Immature natural killer cell (primary cell): ENCODE measurements at regions not wholly inside any gene's neighbourhood (a gene's known extent, or its start where the extent isn't known, plus 50 kb on each side); places are given as distances from the start of the nearest gene placed in this dataset.

Source experiments
- DNase-seq, 3 donors: peaks; one replicate each; pipeline ENCODE4 v3.0.0; 2022; ENCODE audit warnings: mixed read lengths in 1 of 3
- H3K27ac Mint-ChIP-seq, 6 donors: one replicate each; pipeline ENCODE4 v1.8.0; 2020; ENCODE audit warnings: mixed read lengths in 6 of 6, mild to moderate bottlenecking in 5 of 6, inconsistent platforms in 4 of 6, moderate library complexity in 3 of 6
- H3K27me3 Mint-ChIP-seq, 3 donors: one replicate each; pipeline ENCODE4 v1.8.0; 2020 to 2021; ENCODE audit warnings: low read depth in 3 of 3, mild to moderate bottlenecking in 3 of 3, mixed read lengths in 3 of 3, moderate library complexity in 3 of 3, inconsistent platforms in 1 of 3
- H3K36me3 Mint-ChIP-seq, 3 donors: one replicate each; pipeline ENCODE4 v1.8.0; 2020; ENCODE audit warnings: mixed read lengths in 3 of 3, inconsistent platforms in 2 of 3, mild to moderate bottlenecking in 2 of 3
- H3K4me1 Mint-ChIP-seq, 2 donors: one replicate each; pipeline ENCODE4 v1.8.0; 2020; ENCODE audit warnings: inconsistent platforms in 2 of 2, mild to moderate bottlenecking in 2 of 2, mixed read lengths in 2 of 2, moderate library complexity in 1 of 2
- H3K4me3 Mint-ChIP-seq, 5 donors: one replicate each; pipeline ENCODE4 v1.8.0; 2020; ENCODE audit warnings: mild to moderate bottlenecking in 5 of 5, mixed read lengths in 5 of 5, inconsistent platforms in 3 of 5, moderate library complexity in 3 of 5
- H3K9me3 Mint-ChIP-seq, 6 donors: one replicate each; pipeline ENCODE4 v1.8.0; 2020; ENCODE audit warnings: mild to moderate bottlenecking in 6 of 6, mixed read lengths in 6 of 6, inconsistent platforms in 4 of 6, moderate library complexity in 3 of 6

- Mint-ChIP-seq H3K27ac (no peak overlapping the region), H3K4me1 (peaks cover 0 to 8% of the 10 kb centered on the region in 2 donors), H3K9me3 (no peaks in the 10 kb centered on the region), H3K36me3 (no peaks in the 10 kb centered on the region), H3K27me3 (peaks cover 0 to 7% (median 6%) of the 10 kb centered on the region in 3 donors), H3K4me3 (no peak overlapping the region)
- DNase-seq: no peak
Observed at GRCh38 chr10:47053081-47053798, 142.0 kb downstream of the PTPN20 start.

- Mint-ChIP-seq H3K27me3 (peaks cover 4 to 7% (median 6%) of the 10 kb centered on the region in 3 donors), H3K4me3 (no peak overlapping the region), H3K27ac (no peak overlapping the region), H3K9me3 (no peaks in the 10 kb centered on the region), H3K4me1 (peaks cover 0 to 8% of the 10 kb centered on the region in 2 donors), H3K36me3 (no peaks in the 10 kb centered on the region)
- DNase-seq: no peak
Observed at GRCh38 chr10:47054974-47055373, 143.7 kb downstream of the PTPN20 start.

- H3K27ac Mint-ChIP-seq: no peak overlapping the region
- DNase-seq: no peak
- H3K4me1 Mint-ChIP-seq: peaks cover 0 to 8% of the 10 kb centered on the region in 2 donors
- no peak overlapping the region for H3K4me3 Mint-ChIP-seq
- H3K27me3 Mint-ChIP-seq: peaks cover 4 to 9% (median 7%) of the 10 kb centered on the region in 3 donors
- no peaks in the 10 kb centered on the region for H3K9me3 Mint-ChIP-seq
- H3K36me3 Mint-ChIP-seq: no peaks in the 10 kb centered on the region
Observed at GRCh38 chr10:47055386-47056246, 144.4 kb downstream of the PTPN20 start.

GRCh38 chr10:47056247-47056510 is 145.0 kb downstream of the PTPN20 start:
- DNase-seq: no peak
- Mint-ChIP-seq H3K27ac (no peak overlapping the region), H3K27me3 (peaks cover 5 to 9% (median 7%) of the 10 kb centered on the region in 3 donors), H3K4me3 (no peak overlapping the region), H3K36me3 (no peaks in the 10 kb centered on the region), H3K9me3 (no peaks in the 10 kb centered on the region), H3K4me1 (peaks cover 0 to 8% of the 10 kb centered on the region in 2 donors)

GRCh38 chr10:47057471-47057870 is 146.2 kb downstream of the PTPN20 start:
- H3K27ac Mint-ChIP-seq: no peak overlapping the region
- no peak overlapping the region for H3K4me3 Mint-ChIP-seq
- no peaks in the 10 kb centered on the region for H3K9me3 Mint-ChIP-seq
- peaks cover 7 to 12% (median 7%) of the 10 kb centered on the region in 3 donors for H3K27me3 Mint-ChIP-seq
- H3K4me1 Mint-ChIP-seq: peaks cover 0 to 8% of the 10 kb centered on the region in 2 donors
- H3K36me3 Mint-ChIP-seq: no peaks in the 10 kb centered on the region
- DNase-seq: no peak

GRCh38 chr10:47058032-47058702 is 146.9 kb downstream of the PTPN20 start:
- Mint-ChIP-seq H3K4me3 (no peak overlapping the region), H3K9me3 (no peaks in the 10 kb centered on the region), H3K4me1 (peaks cover 0 to 8% of the 10 kb centered on the region in 2 donors), H3K36me3 (no peaks in the 10 kb centered on the region), H3K27ac (no peak overlapping the region), H3K27me3 (peaks cover 7 to 12% (median 7%) of the 10 kb centered on the region in 3 donors)
- no peak for DNase-seq

GRCh38 chr10:47058961-47059391 is 147.7 kb downstream of the PTPN20 start:
- Mint-ChIP-seq H3K36me3 (no peaks in the 10 kb centered on the region), H3K27ac (no peak overlapping the region), H3K27me3 (peaks cover 7 to 12% (median 7%) of the 10 kb centered on the region in 3 donors), H3K4me3 (no peak overlapping the region), H3K9me3 (no peaks in the 10 kb centered on the region), H3K4me1 (peaks cover 0 to 8% of the 10 kb centered on the region in 2 donors)
- DNase-seq: no peak

GRCh38 chr10:47059606-47060311 is 148.5 kb downstream of the PTPN20 start:
- Mint-ChIP-seq H3K27ac (no peak overlapping the region), H3K4me3 (no peak overlapping the region), H3K36me3 (no peaks in the 10 kb centered on the region), H3K9me3 (no peaks in the 10 kb centered on the region), H3K27me3 (peaks cover 7 to 12% (median 7%) of the 10 kb centered on the region in 3 donors), H3K4me1 (peaks cover 0 to 8% of the 10 kb centered on the region in 2 donors)
- no peak for DNase-seq

- no peak overlapping the region for H3K27ac Mint-ChIP-seq
- H3K36me3 Mint-ChIP-seq: no peaks in the 10 kb centered on the region
- no peak overlapping the region for H3K4me3 Mint-ChIP-seq
- no peaks in the 10 kb centered on the region for H3K9me3 Mint-ChIP-seq
- H3K27me3 Mint-ChIP-seq: peaks cover 7 to 10% (median 7%) of the 10 kb centered on the region in 3 donors
- no peak for DNase-seq
- H3K4me1 Mint-ChIP-seq: peaks cover 0 to 8% of the 10 kb centered on the region in 2 donors
Observed at GRCh38 chr10:47060356-47060755, 149.1 kb downstream of the PTPN20 start.

GRCh38 chr10:47060993-47061500 is 149.8 kb downstream of the PTPN20 start:
- no peak for DNase-seq

GRCh38 chr10:47061776-47062175 is 150.5 kb downstream of the PTPN20 start:
- no peak for DNase-seq
- H3K9me3 Mint-ChIP-seq: no peaks in the 10 kb centered on the region
- H3K4me3 Mint-ChIP-seq: no peak overlapping the region
- H3K36me3 Mint-ChIP-seq: no peaks in the 10 kb centered on the region
- H3K4me1 Mint-ChIP-seq: peaks cover 0 to under 1% of the 10 kb centered on the region in 2 donors
- no peak overlapping the region for H3K27ac Mint-ChIP-seq
- peaks cover 5 to 7% (median 5%) of the 10 kb centered on the region in 3 donors for H3K27me3 Mint-ChIP-seq

More at GRCh38 chr10:47060993-47061500, 149.8 kb downstream of the PTPN20 start:
- no peaks in the 10 kb centered on the region for H3K9me3 Mint-ChIP-seq
- H3K27me3 Mint-ChIP-seq: peaks cover 5 to 8% (median 7%) of the 10 kb centered on the region in 3 donors
- H3K36me3 Mint-ChIP-seq: no peaks in the 10 kb centered on the region
- H3K4me1 Mint-ChIP-seq: peaks cover 0 to 8% of the 10 kb centered on the region in 2 donors
- H3K27ac Mint-ChIP-seq: no peak overlapping the region
- H3K4me3 Mint-ChIP-seq: no peak overlapping the region

- H3K4me3 Mint-ChIP-seq: no peak overlapping the region
- H3K27me3 Mint-ChIP-seq: peaks cover 4 to 7% (median 5%) of the 10 kb centered on the region in 3 donors
- H3K9me3 Mint-ChIP-seq: no peaks in the 10 kb centered on the region
- no peaks in the 10 kb centered on the region for H3K4me1 Mint-ChIP-seq
- no peak for DNase-seq
- H3K27ac Mint-ChIP-seq: no peak overlapping the region
- H3K36me3 Mint-ChIP-seq: no peaks in the 10 kb centered on the region
Observed at GRCh38 chr10:47062441-47063200, 151.4 kb downstream of the PTPN20 start.

GRCh38 chr10:47063858-47064257 is 152.6 kb downstream of the PTPN20 start:
- H3K9me3 Mint-ChIP-seq: no peaks in the 10 kb centered on the region

More at GRCh38 chr10:47063858-47064257, 152.6 kb downstream of the PTPN20 start:
- no peak for DNase-seq
- no peaks in the 10 kb centered on the region for H3K4me1 Mint-ChIP-seq
- no peak overlapping the region for H3K27ac Mint-ChIP-seq
- H3K4me3 Mint-ChIP-seq: no peak overlapping the region
- H3K27me3 Mint-ChIP-seq: peaks cover 4 to 5% (median 4%) of the 10 kb centered on the region in 3 donors
- H3K36me3 Mint-ChIP-seq: no peaks in the 10 kb centered on the region
